K562 (cell line): ENCODE measurements at regions not wholly inside any gene's neighbourhood (a gene's known extent, or its start where the extent isn't known, plus 50 kb on each side); places are given as distances from the start of the nearest gene placed in this dataset.

Experiments used
- ATAC-seq: fragments of 200-7000 bp; cut with Tn5 transposase; 3 replicates; pipeline ENCODE4 v1.9.1; 2020; ENCODE audit warnings: moderate library complexity
- BruUV-seq: library from RNA; stranded (reverse); fragments of 400-500 nt; replicated peaks from 2 replicates; lab custom pipeline; 2021; lab: Mats Ljungman, UMichigan
- CTCF ChIA-PET: fragments of 300-600 bp; formaldehyde crosslinking; extraction: SDS; loops from one replicate; lab custom pipeline; 2021; ENCODE audit warnings: low intra/inter-chr PET ratio; lab: Yijun Ruan, JAX
- POLR2A ChIA-PET: fragments of 300-600, 350-650 bp; sonication (Branson Sonifier 250); formaldehyde crosslinking; extraction: SDS; loops from one replicate; lab custom pipeline; 2021; ENCODE audit warnings: antibody characterized with exemption, inconsistent platforms; lab: Yijun Ruan, JAX
- DNase-seq, 4 experiments: peaks; one replicate each; pipeline versions ENCODE4 v3.0.0 to v3.0.0-alpha.2; 2011 to 2018; ENCODE audit warnings: low spot score in 3 of 4, mixed read lengths in 3 of 4; ENCODE audit errors: extremely low read depth in 1 of 4
- FAIRE-seq: peaks from 2 replicates; lab custom pipeline; 2011; peaks lifted over from hg19 to GRCh38; lab: Jason Lieb, UNC
- H2AFZ ChIP-seq: 2 replicates; pipeline ENCODE4 v1.6.0; 2011; ENCODE audit warnings: low read depth, low read length, control low read depth, inconsistent platforms
- H3K27ac ChIP-seq: fragments of 200-600 bp; 3 replicates; pipeline ENCODE4 v1.8.0; 2011; ENCODE audit warnings: low read depth, mild to moderate bottlenecking, control low read depth, inconsistent platforms, low read length, moderate library complexity, mixed read lengths; ENCODE audit errors: extremely low read depth
- H3K27me3 ChIP-seq, 2 experiments: fragments of 300-600 bp in 1 of 2; 2 replicates in 1 of 2; 3 replicates in 1 of 2; pipeline versions ENCODE4 v1.6.0 to v1.8.0; 2011; ENCODE audit warnings: inconsistent platforms in 2 of 2, low read length in 2 of 2, mild to moderate bottlenecking in 1 of 2, mixed read lengths in 1 of 2, moderate library complexity in 1 of 2; ENCODE audit not compliant: control insufficient read depth in 2 of 2, insufficient read depth in 2 of 2
- H3K36me3 ChIP-seq: fragments of 300-600 bp; 3 replicates; pipeline ENCODE4 v1.8.0; 2011; ENCODE audit warnings: mild to moderate bottlenecking, low read length, inconsistent platforms; ENCODE audit not compliant: control insufficient read depth, insufficient read depth
- H3K4me1 ChIP-seq, 2 experiments: fragments of 200-600 bp in 1 of 2; replicated peaks in 1 of 2; 2 replicates in 1 of 2; 3 replicates in 1 of 2; pipeline versions ENCODE4 v1.5.1 to v1.8.0; 2011; ENCODE audit warnings: inconsistent platforms in 2 of 2, low read length in 2 of 2, mild to moderate bottlenecking in 1 of 2, mixed read lengths in 1 of 2, moderate library complexity in 1 of 2; ENCODE audit not compliant: control insufficient read depth in 2 of 2, insufficient read depth in 2 of 2
- H3K4me2 ChIP-seq: 2 replicates; pipeline ENCODE4 v1.6.1; 2011; ENCODE audit warnings: low read length, control low read depth, inconsistent platforms, mixed read lengths; ENCODE audit not compliant: insufficient read depth
- H3K4me3 ChIP-seq: fragments of 200-600 bp; sonication (generic), shearing (Covaris generic); 2 replicates; pipeline ENCODE4 v1.5.1; 2016; ENCODE audit warnings: control low read depth, inconsistent platforms
- H3K79me2 ChIP-seq: fragments of 200-600 bp; 3 replicates; pipeline ENCODE4 v1.8.0; 2011; ENCODE audit warnings: low read length, inconsistent platforms; ENCODE audit not compliant: control insufficient read depth, insufficient read depth
- H3K9ac ChIP-seq, 2 experiments: 2 replicates each; pipeline versions ENCODE4 v1.6.0 to v1.6.1; 2011; ENCODE audit warnings: low read depth in 2 of 2, low read length in 2 of 2, control low read depth in 1 of 2, inconsistent platforms in 1 of 2, mild to moderate bottlenecking in 1 of 2, mixed read lengths in 1 of 2; ENCODE audit not compliant: insufficient read depth in 1 of 2
- H3K9me1 ChIP-seq: one replicate; pipeline ENCODE4 v1.6.0; 2011; ENCODE audit warnings: inconsistent platforms, mild to moderate bottlenecking, low read length, moderate library complexity; ENCODE audit not compliant: control insufficient read depth, insufficient read depth
- H3K9me3 ChIP-seq: replicated peaks from 2 replicates; pipeline ENCODE4 v1.5.1; 2011; ENCODE audit warnings: low read depth, low read length, inconsistent platforms; ENCODE audit not compliant: control insufficient read depth, insufficient read depth
- H4K20me1 ChIP-seq: replicated peaks from 2 replicates; pipeline ENCODE4 v1.6.1; 2011; ENCODE audit warnings: low read length, inconsistent platforms, mixed read lengths; ENCODE audit not compliant: control insufficient read depth, insufficient read depth
- ASH1L ChIP-seq: fragments of 450-650 bp; IDR thresholded peaks from 2 replicates; pipeline ENCODE4 v1.6.1; 2018; ENCODE audit warnings: borderline replicate concordance, mild to moderate bottlenecking, low read depth; ENCODE audit not compliant: partially characterized antibody
- CREB3L1 ChIP-seq: fragments of 450-650 bp; IDR thresholded peaks from 2 replicates; pipeline ENCODE4 v1.6.1; 2014; ENCODE audit warnings: low read depth, mild to moderate bottlenecking, moderate library complexity, borderline replicate concordance
- NCOA4 ChIP-seq: fragments of 450-650 bp; IDR thresholded peaks from 2 replicates; pipeline ENCODE4 v1.6.1; 2018; ENCODE audit warnings: mild to moderate bottlenecking; ENCODE audit not compliant: partially characterized antibody
- NELFE ChIP-seq: IDR thresholded peaks from 2 replicates; pipeline ENCODE4 v1.6.1; 2011; ENCODE audit warnings: mild to moderate bottlenecking; ENCODE audit not compliant: insufficient read depth, insufficient read length
- NR2C2 ChIP-seq, 2 experiments: fragments of 200-800 bp in 1 of 2; sonication (Bioruptor generic) in 1 of 2; sonication (generic) in 1 of 2; formaldehyde crosslinking in 1 of 2; IDR thresholded peaks; 2 replicates each; pipeline versions ENCODE4 v1.6.1 to v1.8.0; 2016 to 2022; ENCODE audit warnings: mild to moderate bottlenecking in 1 of 2, missing compliant biosample characterization in 1 of 2, missing genetic modification characterization in 1 of 2, missing genetic modification reagents in 1 of 2
- RBM14 ChIP-seq: fragments of 200-400 bp; formaldehyde crosslinking; IDR thresholded peaks from 2 replicates; pipeline ENCODE4 v1.6.1; 2018; ENCODE audit warnings: low read depth, mild to moderate bottlenecking, low read length, moderate library complexity, borderline replicate concordance; ENCODE audit not compliant: insufficient read depth
- SMAD3 ChIP-seq: fragments of 450-650 bp; formaldehyde crosslinking; conservative IDR thresholded peaks from 2 replicates; pipeline ENCODE4 v1.4.0; 2020; ENCODE audit warnings: mild to moderate bottlenecking
- in situ Hi-C: fragments of 300-500 bp; cut with MboI; formaldehyde crosslinking; loops from 4 replicates; pipeline ENCODE4 v1.15.0; 2018; ENCODE audit warnings: inconsistent platforms, mixed read lengths
- intact Hi-C: fragments of 100-400 bp; cut with micrococcal nuclease; formaldehyde crosslinking; loops from 2 replicates; pipeline ENCODE4 v1.14.2; 2022

- Histone ChIP-seq H3K9me3 (no peaks in the 10 kb centered on the region), H3K4me1 (no peaks in the 10 kb centered on the region), H3K4me3 (no peak overlapping the region), H3K9ac (no peak overlapping the region), H3K9me1 (no peaks in the 10 kb centered on the region), H4K20me1 (no peaks in the 10 kb centered on the region), H3K4me2 (no peak overlapping the region), H3K36me3 (no peaks in the 10 kb centered on the region), H2AFZ (no peak overlapping the region), H3K27me3 (no peaks in the 10 kb centered on the region), H3K27ac (no peak overlapping the region), H3K79me2 (no peaks in the 10 kb centered on the region)
- POLR2A ChIA-PET = no interaction called here
- no peak for FAIRE-seq
- DNase-seq = no peak
- ATAC-seq = no peak
- intact Hi-C loops = no loop called here
- in situ Hi-C loops = no loop called here
- TF ChIP-seq NCOA4 (no peak), NELFE (no peak), RBM14 (no peak), NR2C2 (CRISPR knock-in tag; IDR thresholded peaks at IDR 0.05) (no peak), NR2C2 (tag; IDR thresholded peaks at IDR 0.05) (no peak), SMAD3 (CRISPR knock-in tag) (no peak), ASH1L (no peak), CREB3L1 (no peak)
- BruUV-seq = no TSS peak
- CTCF ChIA-PET = no interaction called here
Measured at GRCh38 chr3:105085506-105085905, 281.2 kb upstream of the ALCAM start.
